Chondrocyte (in vitro differentiated cells): ENCODE measurements at regions not wholly inside any gene's neighbourhood (a gene's known extent, or its start where the extent isn't known, plus 50 kb on each side); places are given as distances from the start of the nearest gene placed in this dataset.
A peak's percentile ranks its signal among the peaks of the same experiment; 100 is the strongest.

Experiments used
- DNase-seq: peaks from one replicate; pipeline ENCODE4 v3.0.0; 2021; ENCODE audit warnings: mixed read lengths, low spot score
- H3K27ac Mint-ChIP-seq: one replicate; pipeline ENCODE4 v1.8.0; 2021; ENCODE audit warnings: mild to moderate bottlenecking, moderate library complexity, mixed read lengths; ENCODE audit not compliant: unreplicated experiment
- H3K27me3 Mint-ChIP-seq: 2 replicates; pipeline ENCODE4 v1.8.0; 2021; ENCODE audit warnings: low read depth, mixed read lengths
- H3K36me3 Mint-ChIP-seq: 2 replicates; pipeline ENCODE4 v1.8.0; 2021; ENCODE audit warnings: low read depth, mixed read lengths
- H3K4me1 Mint-ChIP-seq: 2 replicates; pipeline ENCODE4 v1.8.0; 2021; ENCODE audit warnings: low read depth, mild to moderate bottlenecking, mixed read lengths
- H3K4me3 Mint-ChIP-seq: one replicate; pipeline ENCODE4 v1.8.0; 2021; ENCODE audit warnings: mild to moderate bottlenecking, moderate library complexity, mixed read lengths; ENCODE audit not compliant: unreplicated experiment
- H3K9me3 Mint-ChIP-seq: 2 replicates; pipeline ENCODE4 v1.8.0; 2021; ENCODE audit warnings: low read depth, mixed read lengths
- CTCF ChIP-seq: fragments of 200-600 bp; sonication (generic); IDR thresholded peaks from 2 replicates; pipeline ENCODE4 v1.5.0; 2021; ENCODE audit warnings: antibody characterized with exemption, mild to moderate bottlenecking, moderate library complexity

GRCh38 chr1:81428998-81429397, 371.7 kb upstream of the ADGRL2 start:
- no peak for TF ChIP-seq CTCF
- no peaks in the 10 kb centered on the region for H3K27me3 Mint-ChIP-seq
- H3K27ac Mint-ChIP-seq = no peak overlapping the region
- H3K4me3 Mint-ChIP-seq = no peak overlapping the region
- H3K36me3 Mint-ChIP-seq = no peaks in the 10 kb centered on the region
- H3K9me3 Mint-ChIP-seq = no peaks in the 10 kb centered on the region
- H3K4me1 Mint-ChIP-seq = peaks cover 11% of the 10 kb centered on the region
- no peak for DNase-seq

- DNase-seq = no peak
- H3K27me3 Mint-ChIP-seq = no peaks in the 10 kb centered on the region
- no peaks in the 10 kb centered on the region for H3K36me3 Mint-ChIP-seq
- H3K9me3 Mint-ChIP-seq = no peaks in the 10 kb centered on the region
- TF ChIP-seq CTCF = no peak
- no peak overlapping the region for H3K4me3 Mint-ChIP-seq
- H3K27ac Mint-ChIP-seq = no peak overlapping the region
- peaks cover 7% of the 10 kb centered on the region for H3K4me1 Mint-ChIP-seq
These were observed 375.9 kb upstream of the ADGRL2 start for GRCh38 chr1:81424816-81425215.

GRCh38 chr1:81424061-81424460, 376.7 kb upstream of the ADGRL2 start:
- Mint-ChIP-seq H3K27me3 (no peaks in the 10 kb centered on the region), H3K27ac (no peak overlapping the region), H3K36me3 (no peaks in the 10 kb centered on the region), H3K4me1 (peaks cover 7% of the 10 kb centered on the region), H3K9me3 (no peaks in the 10 kb centered on the region), H3K4me3 (no peak overlapping the region)
- DNase-seq = no peak
- no peak for TF ChIP-seq CTCF

GRCh38 chr1:81420760-81421159, 380.0 kb upstream of the ADGRL2 start:
- H3K36me3 Mint-ChIP-seq = no peaks in the 10 kb centered on the region
- DNase-seq = no peak
- no peak overlapping the region for H3K27ac Mint-ChIP-seq
- peaks cover 7% of the 10 kb centered on the region for H3K4me1 Mint-ChIP-seq
- no peaks in the 10 kb centered on the region for H3K27me3 Mint-ChIP-seq
- TF ChIP-seq CTCF = no peak
- no peak overlapping the region for H3K4me3 Mint-ChIP-seq
- no peaks in the 10 kb centered on the region for H3K9me3 Mint-ChIP-seq

- Mint-ChIP-seq H3K4me3 (no peak overlapping the region), H3K36me3 (no peaks in the 10 kb centered on the region), H3K27me3 (no peaks in the 10 kb centered on the region), H3K27ac (no peak overlapping the region), H3K9me3 (peaks cover 6% of the 10 kb centered on the region), H3K4me1 (peaks cover 3% of the 10 kb centered on the region)
- DNase-seq = no peak
- peak; percentile 75 for TF ChIP-seq CTCF
These were observed 386.2 kb upstream of the ADGRL2 start for GRCh38 chr1:81414488-81415015.
